Smooth muscle cell (in vitro differentiated cells): ENCODE measurements at regions not wholly inside any gene's neighbourhood (a gene's known extent, or its start where the extent isn't known, plus 50 kb on each side); places are given as distances from the start of the nearest gene placed in this dataset.

ENCODE experiments used
- DNase-seq: peaks from one replicate; lab custom pipeline; 2025; ENCODE audit not compliant: unreplicated experiment; lab: John Stamatoyannopoulos, UW
- H2AFZ ChIP-seq: fragments of 200-600 bp; sonication (generic); 2 replicates; pipeline ENCODE4 v1.6.0; 2016; ENCODE audit warnings: antibody characterized with exemption, low read depth, mild to moderate bottlenecking
- H3F3A ChIP-seq: fragments of 200-600 bp; sonication (generic); 2 replicates; pipeline ENCODE4 v1.6.0; 2017; ENCODE audit warnings: antibody characterized with exemption, low read depth
- H3K27ac ChIP-seq: fragments of 200-600 bp; sonication (generic); 2 replicates; pipeline ENCODE4 v1.5.1; 2016; ENCODE audit warnings: low read depth, mild to moderate bottlenecking
- H3K27me3 ChIP-seq: fragments of 200-600 bp; sonication (generic); 2 replicates; pipeline ENCODE4 v1.6.1; 2016; ENCODE audit warnings: low read depth, mild to moderate bottlenecking
- H3K36me3 ChIP-seq: fragments of 200-600 bp; sonication (generic); 2 replicates; pipeline ENCODE4 v1.5.1; 2016; ENCODE audit warnings: low read depth
- H3K4me1 ChIP-seq: fragments of 200-600 bp; sonication (generic); 2 replicates; pipeline ENCODE4 v1.5.1; 2016; ENCODE audit warnings: low read depth
- H3K4me2 ChIP-seq: fragments of 200-600 bp; sonication (generic); 2 replicates; pipeline ENCODE4 v1.6.0; 2016; ENCODE audit warnings: mild to moderate bottlenecking
- H3K4me3 ChIP-seq: fragments of 200-600 bp; sonication (generic); 2 replicates; pipeline ENCODE4 v1.5.1; 2016; ENCODE audit warnings: mild to moderate bottlenecking
- H3K79me2 ChIP-seq: fragments of 200-600 bp; sonication (generic); 2 replicates; pipeline ENCODE4 v1.6.0; 2016; ENCODE audit warnings: low read depth, mild to moderate bottlenecking
- H3K9ac ChIP-seq: fragments of 200-600 bp; sonication (generic); 2 replicates; pipeline ENCODE4 v1.6.0; 2016; ENCODE audit warnings: low read depth
- H3K9me3 ChIP-seq: fragments of 200-600 bp; sonication (generic); replicated peaks from 2 replicates; pipeline ENCODE4 v1.5.1; 2016; ENCODE audit warnings: low read depth
- H4K20me1 ChIP-seq: fragments of 200-600 bp; sonication (generic); 2 replicates; pipeline ENCODE4 v1.6.0; 2016; ENCODE audit warnings: low read depth
- WGBS: methylation state at CpG from one replicate; pipeline ENCODE4 v1.1.7; 2016; ENCODE audit warnings: low lambda C conversion rate; 5-methylcytosine and 5-hydroxymethylcytosine counted together
- TF ChIP-seq, protein P1 (sequence below): fragments of 200-600 bp; sonication (generic); IDR thresholded peaks from 2 replicates; pipeline ENCODE4 v1.5.1; 2017; ENCODE audit warnings: borderline replicate concordance, mild to moderate bottlenecking, antibody characterized with exemption; ENCODE audit not compliant: insufficient read depth, poor library complexity, severe bottlenecking

DNA sequence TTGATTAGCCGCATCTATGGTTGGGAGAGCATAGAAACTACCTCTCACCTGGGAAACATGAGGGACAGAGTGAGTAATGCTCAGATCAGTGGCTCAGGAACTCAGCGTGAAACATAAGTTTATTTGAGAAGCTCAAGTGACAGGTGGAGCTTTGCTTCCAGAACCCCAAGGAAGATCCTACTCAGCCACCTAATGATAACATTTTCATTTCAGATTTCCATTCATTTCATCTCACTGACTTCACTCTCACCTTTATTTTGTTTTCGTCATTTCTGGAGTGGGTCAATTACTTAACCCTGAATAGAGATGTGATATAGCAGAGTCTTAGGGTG, 145.5 kb upstream of the DUSP10 start:
- Histone ChIP-seq H3K4me3 (no peak overlapping the region), H3K4me2 (no peak overlapping the region), H3K27ac (peak overlapping the region; percentile 29), H2AFZ (no peak overlapping the region), H3K9ac (no peak overlapping the region), H3K36me3 (no peaks in the 10 kb centered on the region), H4K20me1 (no peaks in the 10 kb centered on the region), H3K9me3 (no peaks in the 10 kb centered on the region), H3K4me1 (no peaks in the 10 kb centered on the region), H3K79me2 (no peaks in the 10 kb centered on the region), H3K27me3 (no peaks in the 10 kb centered on the region), H3F3A (no peaks in the 10 kb centered on the region)
- DNase-seq, result no peak
- TF ChIP-seq, protein P1, sequence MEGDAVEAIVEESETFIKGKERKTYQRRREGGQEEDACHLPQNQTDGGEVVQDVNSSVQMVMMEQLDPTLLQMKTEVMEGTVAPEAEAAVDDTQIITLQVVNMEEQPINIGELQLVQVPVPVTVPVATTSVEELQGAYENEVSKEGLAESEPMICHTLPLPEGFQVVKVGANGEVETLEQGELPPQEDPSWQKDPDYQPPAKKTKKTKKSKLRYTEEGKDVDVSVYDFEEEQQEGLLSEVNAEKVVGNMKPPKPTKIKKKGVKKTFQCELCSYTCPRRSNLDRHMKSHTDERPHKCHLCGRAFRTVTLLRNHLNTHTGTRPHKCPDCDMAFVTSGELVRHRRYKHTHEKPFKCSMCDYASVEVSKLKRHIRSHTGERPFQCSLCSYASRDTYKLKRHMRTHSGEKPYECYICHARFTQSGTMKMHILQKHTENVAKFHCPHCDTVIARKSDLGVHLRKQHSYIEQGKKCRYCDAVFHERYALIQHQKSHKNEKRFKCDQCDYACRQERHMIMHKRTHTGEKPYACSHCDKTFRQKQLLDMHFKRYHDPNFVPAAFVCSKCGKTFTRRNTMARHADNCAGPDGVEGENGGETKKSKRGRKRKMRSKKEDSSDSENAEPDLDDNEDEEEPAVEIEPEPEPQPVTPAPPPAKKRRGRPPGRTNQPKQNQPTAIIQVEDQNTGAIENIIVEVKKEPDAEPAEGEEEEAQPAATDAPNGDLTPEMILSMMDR, result no peak
- 41% methylated on average over 3 of the region's 3 CpGs for WGBS

DNA sequence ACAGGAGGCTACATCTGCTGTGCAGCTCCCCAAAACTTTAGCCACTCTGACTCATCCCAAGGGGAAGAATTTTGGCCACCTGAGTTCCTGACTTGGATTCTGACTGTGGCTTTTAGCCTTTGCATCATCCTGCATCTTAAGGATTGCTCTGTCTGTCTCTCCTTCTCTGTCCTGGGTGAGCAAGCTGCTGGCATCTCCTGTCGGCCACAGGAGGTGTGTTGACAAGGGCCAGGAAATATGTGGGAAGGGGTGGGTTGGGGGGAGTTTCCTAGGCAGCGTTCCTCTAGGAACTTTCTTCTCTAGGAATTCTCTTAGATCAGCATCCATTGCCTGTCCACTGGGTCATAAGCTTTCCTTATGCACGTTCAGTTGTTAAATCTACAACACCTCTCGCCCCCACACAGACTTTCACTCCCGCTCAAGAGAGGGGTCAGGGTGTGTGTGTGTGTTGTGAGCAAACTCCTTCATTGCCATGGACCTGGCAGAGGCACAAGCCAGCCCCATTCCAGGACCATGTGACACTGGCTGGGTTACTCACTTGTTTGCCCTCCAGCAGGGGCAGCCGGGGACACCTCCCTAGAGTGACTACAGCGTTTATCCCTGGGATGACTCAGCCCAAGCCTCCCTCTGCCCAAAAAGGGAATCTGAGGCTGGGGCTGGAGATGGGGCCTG, 145.0 kb upstream of the DUSP10 start:
- H3K4me2 ChIP-seq, result no peak overlapping the region
- H3K27ac ChIP-seq, result peak overlapping the region; percentile 69
- TF ChIP-seq, protein P1, result peak; percentile 3
- no peak overlapping the region for H3K4me3 ChIP-seq
- peak overlapping the region; percentile 25 for H3K9ac ChIP-seq
- no peaks in the 10 kb centered on the region for H3F3A ChIP-seq
- H3K4me1 ChIP-seq, result no peaks in the 10 kb centered on the region
- no peaks in the 10 kb centered on the region for H3K9me3 ChIP-seq
- WGBS, result 26% methylated on average over 7 of the region's 7 CpGs
- H3K79me2 ChIP-seq, result no peaks in the 10 kb centered on the region
- no peak overlapping the region for H2AFZ ChIP-seq
- no peaks in the 10 kb centered on the region for H3K27me3 ChIP-seq
- no peak for DNase-seq
- H3K36me3 ChIP-seq, result no peaks in the 10 kb centered on the region
- H4K20me1 ChIP-seq, result no peaks in the 10 kb centered on the region

DNA sequence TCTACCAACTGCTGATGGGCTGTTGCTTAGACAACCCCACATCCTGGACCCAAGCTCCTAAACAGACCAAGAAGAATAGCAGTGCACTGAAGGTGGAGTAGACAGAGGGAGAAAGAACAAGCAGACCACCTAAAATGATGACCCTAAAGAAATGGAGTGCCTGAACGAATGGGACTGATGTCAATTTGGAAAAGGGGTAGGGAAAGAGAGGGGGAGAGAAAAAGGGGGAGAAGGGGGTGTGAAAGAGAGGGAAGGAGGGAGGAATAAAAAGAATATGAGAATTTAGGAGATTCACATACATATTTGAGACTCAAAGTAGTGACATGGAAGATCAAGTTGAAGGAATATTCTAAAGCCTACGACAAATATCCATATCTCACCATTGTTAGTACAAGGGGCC, 144.4 kb upstream of the DUSP10 start:
- 93% methylated on average over 2 of the region's 2 CpGs for WGBS
- TF ChIP-seq, protein P1, result no peak
- peak overlapping the region; percentile 69 for H3K27ac ChIP-seq
- H3K9me3 ChIP-seq, result no peaks in the 10 kb centered on the region
- H3K4me1 ChIP-seq, result no peaks in the 10 kb centered on the region
- no peaks in the 10 kb centered on the region for H3F3A ChIP-seq
- no peak overlapping the region for H2AFZ ChIP-seq
- DNase-seq, result no peak
- no peaks in the 10 kb centered on the region for H3K27me3 ChIP-seq
- H3K36me3 ChIP-seq, result no peaks in the 10 kb centered on the region
- no peak overlapping the region for H3K9ac ChIP-seq
- H3K79me2 ChIP-seq, result no peaks in the 10 kb centered on the region
- no peak overlapping the region for H3K4me3 ChIP-seq
- no peaks in the 10 kb centered on the region for H4K20me1 ChIP-seq
- no peak overlapping the region for H3K4me2 ChIP-seq

DNA sequence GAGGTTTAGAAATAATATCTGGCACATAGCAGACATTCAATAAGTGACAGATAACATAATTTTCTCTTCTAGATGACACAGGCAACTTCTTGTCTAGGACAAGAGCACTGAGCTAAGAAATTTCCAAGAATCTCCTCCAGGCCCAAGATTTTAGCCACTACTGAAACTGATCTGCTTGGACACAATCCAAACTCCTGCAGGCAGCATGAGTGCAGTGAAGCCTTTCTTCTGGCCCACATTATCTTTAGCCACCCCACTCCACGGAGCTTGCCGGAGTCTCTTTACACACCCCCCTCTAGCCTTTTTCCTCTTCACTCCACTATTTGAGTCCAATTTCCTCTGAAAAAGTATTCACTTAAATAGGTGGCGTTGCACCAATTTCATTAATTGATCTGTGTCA, 142.9 kb upstream of the DUSP10 start:
- Histone ChIP-seq H3K79me2 (no peaks in the 10 kb centered on the region), H3K9me3 (no peaks in the 10 kb centered on the region), H3K27ac (no peak overlapping the region), H3K9ac (no peak overlapping the region), H2AFZ (no peak overlapping the region), H3K4me1 (no peaks in the 10 kb centered on the region), H3K4me3 (no peak overlapping the region), H3F3A (no peaks in the 10 kb centered on the region), H3K4me2 (no peak overlapping the region), H3K27me3 (no peaks in the 10 kb centered on the region), H3K36me3 (no peaks in the 10 kb centered on the region), H4K20me1 (no peaks in the 10 kb centered on the region)
- WGBS, result 67% methylated on average over 3 of the region's 3 CpGs
- no peak for DNase-seq
- TF ChIP-seq, protein P1, result no peak
